ENCODE measurements at regions not wholly inside any gene's neighbourhood (a gene's known extent, or its start where the extent isn't known, plus 50 kb on each side); places are given as distances from the start of the nearest gene placed in this dataset.

GRCh38 chr7:18265611-18266281, 229.8 kb upstream of the HDAC9 start:
- TF ChIP-seq JUN (CRISPR knock-in tag; IDR thresholded peaks at IDR 0.05) (no peak), USF1 (CRISPR knock-in tag; IDR thresholded peaks at IDR 0.05) (no peak), FOXK1 (CRISPR knock-in tag; IDR thresholded peaks at IDR 0.05) (no peak), CREB1 (CRISPR knock-in tag; IDR thresholded peaks at IDR 0.05) (no peak), OVOL2 (CRISPR knock-in tag; IDR thresholded peaks at IDR 0.05; ENCODE audit: borderline replicate concordance) (no peak), SP1 (CRISPR knock-in tag; conservative IDR thresholded peaks at IDR 0.05) (no peak), ZBTB21 (CRISPR knock-in tag; IDR thresholded peaks at IDR 0.05; ENCODE audit: borderline replicate concordance) (no peak), NR3C1 (CRISPR knock-in tag; conservative IDR thresholded peaks at IDR 0.05; ENCODE audit: low read depth) (no peak), GABPB1 (CRISPR knock-in tag; IDR thresholded peaks at IDR 0.05) (no peak), ELF4 (CRISPR knock-in tag; IDR thresholded peaks at IDR 0.05; ENCODE audit: low read depth) (no peak)
- TF ChIP-seq, protein P1, sequence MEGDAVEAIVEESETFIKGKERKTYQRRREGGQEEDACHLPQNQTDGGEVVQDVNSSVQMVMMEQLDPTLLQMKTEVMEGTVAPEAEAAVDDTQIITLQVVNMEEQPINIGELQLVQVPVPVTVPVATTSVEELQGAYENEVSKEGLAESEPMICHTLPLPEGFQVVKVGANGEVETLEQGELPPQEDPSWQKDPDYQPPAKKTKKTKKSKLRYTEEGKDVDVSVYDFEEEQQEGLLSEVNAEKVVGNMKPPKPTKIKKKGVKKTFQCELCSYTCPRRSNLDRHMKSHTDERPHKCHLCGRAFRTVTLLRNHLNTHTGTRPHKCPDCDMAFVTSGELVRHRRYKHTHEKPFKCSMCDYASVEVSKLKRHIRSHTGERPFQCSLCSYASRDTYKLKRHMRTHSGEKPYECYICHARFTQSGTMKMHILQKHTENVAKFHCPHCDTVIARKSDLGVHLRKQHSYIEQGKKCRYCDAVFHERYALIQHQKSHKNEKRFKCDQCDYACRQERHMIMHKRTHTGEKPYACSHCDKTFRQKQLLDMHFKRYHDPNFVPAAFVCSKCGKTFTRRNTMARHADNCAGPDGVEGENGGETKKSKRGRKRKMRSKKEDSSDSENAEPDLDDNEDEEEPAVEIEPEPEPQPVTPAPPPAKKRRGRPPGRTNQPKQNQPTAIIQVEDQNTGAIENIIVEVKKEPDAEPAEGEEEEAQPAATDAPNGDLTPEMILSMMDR (IDR thresholded peaks at IDR 0.05): no peak
- TF ChIP-seq, protein P2, sequence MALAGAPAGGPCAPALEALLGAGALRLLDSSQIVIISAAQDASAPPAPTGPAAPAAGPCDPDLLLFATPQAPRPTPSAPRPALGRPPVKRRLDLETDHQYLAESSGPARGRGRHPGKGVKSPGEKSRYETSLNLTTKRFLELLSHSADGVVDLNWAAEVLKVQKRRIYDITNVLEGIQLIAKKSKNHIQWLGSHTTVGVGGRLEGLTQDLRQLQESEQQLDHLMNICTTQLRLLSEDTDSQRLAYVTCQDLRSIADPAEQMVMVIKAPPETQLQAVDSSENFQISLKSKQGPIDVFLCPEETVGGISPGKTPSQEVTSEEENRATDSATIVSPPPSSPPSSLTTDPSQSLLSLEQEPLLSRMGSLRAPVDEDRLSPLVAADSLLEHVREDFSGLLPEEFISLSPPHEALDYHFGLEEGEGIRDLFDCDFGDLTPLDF (CRISPR knock-in tag; IDR thresholded peaks at IDR 0.05): no peak
- TF ChIP-seq, protein P3, sequence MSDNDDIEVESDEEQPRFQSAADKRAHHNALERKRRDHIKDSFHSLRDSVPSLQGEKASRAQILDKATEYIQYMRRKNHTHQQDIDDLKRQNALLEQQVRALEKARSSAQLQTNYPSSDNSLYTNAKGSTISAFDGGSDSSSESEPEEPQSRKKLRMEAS (CRISPR knock-in tag; IDR thresholded peaks at IDR 0.05): no peak
- TF ChIP-seq, protein P4, sequence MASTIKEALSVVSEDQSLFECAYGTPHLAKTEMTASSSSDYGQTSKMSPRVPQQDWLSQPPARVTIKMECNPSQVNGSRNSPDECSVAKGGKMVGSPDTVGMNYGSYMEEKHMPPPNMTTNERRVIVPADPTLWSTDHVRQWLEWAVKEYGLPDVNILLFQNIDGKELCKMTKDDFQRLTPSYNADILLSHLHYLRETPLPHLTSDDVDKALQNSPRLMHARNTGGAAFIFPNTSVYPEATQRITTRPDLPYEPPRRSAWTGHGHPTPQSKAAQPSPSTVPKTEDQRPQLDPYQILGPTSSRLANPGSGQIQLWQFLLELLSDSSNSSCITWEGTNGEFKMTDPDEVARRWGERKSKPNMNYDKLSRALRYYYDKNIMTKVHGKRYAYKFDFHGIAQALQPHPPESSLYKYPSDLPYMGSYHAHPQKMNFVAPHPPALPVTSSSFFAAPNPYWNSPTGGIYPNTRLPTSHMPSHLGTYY (CRISPR knock-in tag; IDR thresholded peaks at IDR 0.05): no peak
